NB4 (cell line): ENCODE measurements at regions not wholly inside any gene's neighbourhood (a gene's known extent, or its start where the extent isn't known, plus 50 kb on each side); places are given as distances from the start of the nearest gene placed in this dataset.

Experiments
- MAX ChIP-seq: IDR thresholded peaks from 2 replicates; pipeline ENCODE4 v1.6.1; 2011; ENCODE audit warnings: low read depth, low read length
- MYC ChIP-seq: IDR thresholded peaks from 2 replicates; pipeline ENCODE4 v1.6.1; 2011; ENCODE audit warnings: low read depth, low read length
- POLR2A ChIP-seq: IDR thresholded peaks from 2 replicates; pipeline ENCODE4 v1.6.1; 2011; ENCODE audit warnings: mild to moderate bottlenecking; ENCODE audit not compliant: insufficient read length; ENCODE audit errors: extremely low read depth
- TF ChIP-seq, protein P1 (sequence below): IDR thresholded peaks from one replicate; pipeline ENCODE4 v1.5.1; 2012; ENCODE audit warnings: low read depth, low read length

DNA sequence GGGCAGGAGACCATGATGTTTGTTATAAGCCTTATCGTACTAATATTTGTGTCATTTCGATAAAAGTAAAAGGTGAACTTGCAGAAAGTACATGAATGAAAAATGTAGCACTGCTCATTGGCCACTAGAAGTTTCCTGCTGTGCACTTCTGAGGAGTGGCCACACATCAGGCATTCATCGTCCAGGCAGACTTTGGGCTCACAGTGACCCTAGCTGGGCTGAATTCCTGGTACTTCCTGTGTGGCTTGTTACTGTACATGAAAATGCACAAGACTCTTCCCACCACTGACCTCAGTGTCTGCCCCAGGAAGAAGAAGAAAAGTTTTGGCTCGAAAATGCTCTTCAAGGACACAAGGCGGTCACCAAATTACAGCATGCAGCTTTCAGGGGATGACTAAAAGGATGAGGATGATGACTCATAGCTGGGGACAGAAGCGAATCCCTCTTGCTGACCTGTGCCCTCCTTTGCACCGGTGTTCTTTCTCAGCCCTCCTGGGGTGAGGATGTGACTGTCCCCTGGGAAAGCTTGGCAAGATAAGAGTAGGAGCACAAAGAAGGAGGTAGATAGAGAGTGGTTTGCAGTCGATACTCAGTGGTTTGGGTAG lies 252.4 kb upstream of the KAZN start:
- TF ChIP-seq MYC (no peak), POLR2A (no peak), MAX (no peak)
- TF ChIP-seq, protein P1, sequence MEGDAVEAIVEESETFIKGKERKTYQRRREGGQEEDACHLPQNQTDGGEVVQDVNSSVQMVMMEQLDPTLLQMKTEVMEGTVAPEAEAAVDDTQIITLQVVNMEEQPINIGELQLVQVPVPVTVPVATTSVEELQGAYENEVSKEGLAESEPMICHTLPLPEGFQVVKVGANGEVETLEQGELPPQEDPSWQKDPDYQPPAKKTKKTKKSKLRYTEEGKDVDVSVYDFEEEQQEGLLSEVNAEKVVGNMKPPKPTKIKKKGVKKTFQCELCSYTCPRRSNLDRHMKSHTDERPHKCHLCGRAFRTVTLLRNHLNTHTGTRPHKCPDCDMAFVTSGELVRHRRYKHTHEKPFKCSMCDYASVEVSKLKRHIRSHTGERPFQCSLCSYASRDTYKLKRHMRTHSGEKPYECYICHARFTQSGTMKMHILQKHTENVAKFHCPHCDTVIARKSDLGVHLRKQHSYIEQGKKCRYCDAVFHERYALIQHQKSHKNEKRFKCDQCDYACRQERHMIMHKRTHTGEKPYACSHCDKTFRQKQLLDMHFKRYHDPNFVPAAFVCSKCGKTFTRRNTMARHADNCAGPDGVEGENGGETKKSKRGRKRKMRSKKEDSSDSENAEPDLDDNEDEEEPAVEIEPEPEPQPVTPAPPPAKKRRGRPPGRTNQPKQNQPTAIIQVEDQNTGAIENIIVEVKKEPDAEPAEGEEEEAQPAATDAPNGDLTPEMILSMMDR = no peak
